ENCODE measurements at regions not wholly inside any gene's neighbourhood (a gene's known extent, or its start where the extent isn't known, plus 50 kb on each side); places are given as distances from the start of the nearest gene placed in this dataset.

DNA sequence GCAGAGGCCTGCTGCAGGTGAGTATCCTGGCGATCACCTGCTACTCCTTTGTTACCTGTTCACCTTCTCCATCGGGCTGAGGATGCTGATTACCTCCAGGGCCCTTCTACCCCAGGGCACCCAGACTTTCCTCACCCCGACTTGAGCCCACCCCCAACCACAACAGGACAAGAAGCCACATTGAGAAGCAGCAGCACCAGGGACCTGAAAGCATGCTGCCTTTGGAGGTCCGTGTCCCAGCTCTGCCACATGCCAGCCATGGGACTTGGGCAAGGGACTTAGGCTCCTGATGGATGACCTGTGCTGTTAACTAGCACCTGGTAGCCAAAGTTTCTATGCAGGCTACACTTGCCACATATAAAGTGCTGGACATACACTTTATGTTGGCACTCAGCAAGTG lies 89.7 kb downstream of the CPZ start:
- TF ChIP-seq, protein P1, sequence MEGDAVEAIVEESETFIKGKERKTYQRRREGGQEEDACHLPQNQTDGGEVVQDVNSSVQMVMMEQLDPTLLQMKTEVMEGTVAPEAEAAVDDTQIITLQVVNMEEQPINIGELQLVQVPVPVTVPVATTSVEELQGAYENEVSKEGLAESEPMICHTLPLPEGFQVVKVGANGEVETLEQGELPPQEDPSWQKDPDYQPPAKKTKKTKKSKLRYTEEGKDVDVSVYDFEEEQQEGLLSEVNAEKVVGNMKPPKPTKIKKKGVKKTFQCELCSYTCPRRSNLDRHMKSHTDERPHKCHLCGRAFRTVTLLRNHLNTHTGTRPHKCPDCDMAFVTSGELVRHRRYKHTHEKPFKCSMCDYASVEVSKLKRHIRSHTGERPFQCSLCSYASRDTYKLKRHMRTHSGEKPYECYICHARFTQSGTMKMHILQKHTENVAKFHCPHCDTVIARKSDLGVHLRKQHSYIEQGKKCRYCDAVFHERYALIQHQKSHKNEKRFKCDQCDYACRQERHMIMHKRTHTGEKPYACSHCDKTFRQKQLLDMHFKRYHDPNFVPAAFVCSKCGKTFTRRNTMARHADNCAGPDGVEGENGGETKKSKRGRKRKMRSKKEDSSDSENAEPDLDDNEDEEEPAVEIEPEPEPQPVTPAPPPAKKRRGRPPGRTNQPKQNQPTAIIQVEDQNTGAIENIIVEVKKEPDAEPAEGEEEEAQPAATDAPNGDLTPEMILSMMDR (IDR thresholded peaks at IDR 0.05) = no peak
- no peak for TF ChIP-seq POLR2A (IDR thresholded peaks at IDR 0.05)
